Mesendoderm (in vitro differentiated cells): ENCODE measurements at regions not wholly inside any gene's neighbourhood (a gene's known extent, or its start where the extent isn't known, plus 50 kb on each side); places are given as distances from the start of the nearest gene placed in this dataset.

Source experiments
- DNase-seq: peaks from one replicate; pipeline ENCODE4 v3.0.0; 2013
- H2AK5ac ChIP-seq: 2 replicates; pipeline ENCODE4 v1.6.1; 2013; ENCODE audit warnings: low read length, inconsistent platforms
- H2BK120ac ChIP-seq: 2 replicates; pipeline ENCODE4 v1.6.1; 2013; ENCODE audit warnings: low read depth, mild to moderate bottlenecking, low read length, moderate library complexity, mixed read lengths
- H2BK15ac ChIP-seq: replicated peaks from 2 replicates; pipeline ENCODE4 v1.6.1; 2013; ENCODE audit warnings: low read depth, mild to moderate bottlenecking, moderate library complexity
- H2BK5ac ChIP-seq: 2 replicates; pipeline ENCODE4 v1.6.1; 2013; ENCODE audit warnings: low read length, inconsistent platforms
- H3K18ac ChIP-seq: 2 replicates; pipeline ENCODE4 v1.6.1; 2013; ENCODE audit warnings: mild to moderate bottlenecking, low read length, mixed read lengths
- H3K23ac ChIP-seq: one replicate; pipeline ENCODE4 v1.6.1; 2013; ENCODE audit warnings: low read length
- H3K27ac ChIP-seq: 2 replicates; pipeline ENCODE4 v1.5.1; 2013; ENCODE audit warnings: low read depth, mild to moderate bottlenecking, inconsistent platforms, low read length, moderate library complexity
- H3K27me3 ChIP-seq: 2 replicates; pipeline ENCODE4 v1.6.1; 2013; ENCODE audit warnings: low read length, control low read depth, mild to moderate bottlenecking, inconsistent platforms; ENCODE audit not compliant: insufficient read depth, poor library complexity
- H3K36me3 ChIP-seq: 2 replicates; pipeline ENCODE4 v1.6.1; 2013; ENCODE audit warnings: low read length, inconsistent platforms; ENCODE audit not compliant: control insufficient read depth, insufficient read depth
- H3K4ac ChIP-seq: one replicate; pipeline ENCODE4 v1.6.1; 2013; ENCODE audit warnings: low read depth, mild to moderate bottlenecking, low read length, moderate library complexity
- H3K4me1 ChIP-seq: 2 replicates; pipeline ENCODE4 v1.6.1; 2013; ENCODE audit warnings: low read depth, low read length, inconsistent platforms; ENCODE audit not compliant: control insufficient read depth
- H3K4me2 ChIP-seq: 2 replicates; pipeline ENCODE4 v1.6.1; 2013; ENCODE audit warnings: low read length
- H3K4me3 ChIP-seq: 2 replicates; pipeline ENCODE4 v1.5.1; 2013; ENCODE audit warnings: mild to moderate bottlenecking, low read length
- H3K56ac ChIP-seq: one replicate; pipeline ENCODE4 v1.6.1; 2013; ENCODE audit warnings: low read length
- H3K79me1 ChIP-seq: 2 replicates; pipeline ENCODE4 v1.6.1; 2013; ENCODE audit warnings: low read length, inconsistent platforms
- H3K79me2 ChIP-seq: 2 replicates; pipeline ENCODE4 v1.6.1; 2013; ENCODE audit warnings: mild to moderate bottlenecking, low read length; ENCODE audit not compliant: control insufficient read depth, insufficient read depth
- H3K9ac ChIP-seq: 2 replicates; pipeline ENCODE4 v1.6.1; 2013; ENCODE audit warnings: low read length, inconsistent platforms
- H4K5ac ChIP-seq: one replicate; pipeline ENCODE4 v1.6.1; 2013; ENCODE audit warnings: low read length
- H4K8ac ChIP-seq: one replicate; pipeline ENCODE4 v1.6.1; 2013; ENCODE audit warnings: low read depth, mild to moderate bottlenecking, control low read depth, low read length, moderate library complexity
- WGBS: extraction: QIAGEN DNeasy Blood & Tissue Kit; methylation state at CpG from one replicate; pipeline ENCODE4 v1.1.7; 2013; ENCODE audit warnings: low lambda C conversion rate, missing lambda C conversion rate; ENCODE audit not compliant: insufficient coverage; ENCODE audit errors: extremely low coverage; 5-methylcytosine and 5-hydroxymethylcytosine counted together

DNA sequence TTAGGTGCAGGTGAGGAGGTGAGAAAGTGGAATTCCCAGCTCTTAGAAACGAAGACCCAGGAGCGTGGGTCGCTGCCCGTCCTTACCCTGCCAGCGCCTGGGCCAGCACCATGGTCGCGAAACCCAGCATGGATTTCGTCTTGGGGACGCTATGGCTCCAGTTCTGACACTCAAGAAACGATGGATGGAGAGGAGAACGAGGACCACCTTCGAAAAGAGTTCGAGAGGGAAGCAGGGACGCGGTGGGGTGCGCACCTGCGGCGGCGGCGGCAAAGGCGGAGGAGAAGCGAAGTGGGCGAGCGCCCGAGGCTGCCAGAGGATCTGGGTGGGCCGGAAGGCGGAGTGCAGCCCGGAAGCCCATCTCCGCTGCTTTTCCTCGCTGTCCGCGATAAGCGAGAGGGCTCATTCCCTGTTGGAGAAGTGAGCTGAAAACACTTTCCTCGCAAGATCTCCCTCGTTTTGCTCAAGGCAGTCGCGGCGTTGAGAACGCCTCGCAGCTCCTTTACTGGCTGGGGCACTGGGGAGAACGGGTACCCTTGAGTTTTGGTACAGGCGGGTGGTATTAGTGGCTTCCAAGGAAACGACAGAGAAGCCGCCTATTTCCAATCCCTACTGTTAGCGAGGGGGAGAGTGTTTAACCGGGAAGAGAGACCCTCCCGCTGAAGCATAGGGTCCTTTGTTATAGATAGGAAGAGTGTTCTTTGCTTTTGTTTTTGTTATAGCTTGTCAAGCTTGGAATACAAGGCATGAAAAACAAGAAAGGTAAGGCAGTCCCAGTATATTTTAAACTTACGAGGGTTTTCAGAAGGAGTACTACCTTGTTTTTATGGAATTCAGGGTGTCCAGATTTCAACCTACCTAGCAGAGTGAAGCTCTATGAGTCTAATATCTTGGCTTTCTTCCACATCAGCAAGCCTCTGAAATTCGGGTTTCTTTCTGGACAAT is 109.5 kb downstream of the TRIM27 start:
- Histone ChIP-seq H3K56ac (peak overlapping the region; percentile 82), H3K23ac (no peak overlapping the region), H2BK120ac (no peak overlapping the region), H3K27ac (no peak overlapping the region), H3K79me2 (no peaks in the 10 kb centered on the region), H4K5ac (no peak overlapping the region), H2BK5ac (no peak overlapping the region), H3K4me2 (peak overlapping the region; percentile 91), H3K79me1 (no peaks in the 10 kb centered on the region), H2BK15ac (no peak overlapping the region), H3K4me3 (peak overlapping the region; percentile 55), H3K4ac (no peak overlapping the region), H3K9ac (peak overlapping the region; percentile 66), H2AK5ac (no peak overlapping the region), H4K8ac (no peak overlapping the region), H3K4me1 (peaks cover 3% of the 10 kb centered on the region), H3K27me3 (peaks cover 61% of the 10 kb centered on the region), H3K36me3 (no peaks in the 10 kb centered on the region), H3K18ac (no peak overlapping the region)
- peak; percentile 53 for DNase-seq
- WGBS = no CpG with 5 or more reads among the region's 49 CpGs

DNA sequence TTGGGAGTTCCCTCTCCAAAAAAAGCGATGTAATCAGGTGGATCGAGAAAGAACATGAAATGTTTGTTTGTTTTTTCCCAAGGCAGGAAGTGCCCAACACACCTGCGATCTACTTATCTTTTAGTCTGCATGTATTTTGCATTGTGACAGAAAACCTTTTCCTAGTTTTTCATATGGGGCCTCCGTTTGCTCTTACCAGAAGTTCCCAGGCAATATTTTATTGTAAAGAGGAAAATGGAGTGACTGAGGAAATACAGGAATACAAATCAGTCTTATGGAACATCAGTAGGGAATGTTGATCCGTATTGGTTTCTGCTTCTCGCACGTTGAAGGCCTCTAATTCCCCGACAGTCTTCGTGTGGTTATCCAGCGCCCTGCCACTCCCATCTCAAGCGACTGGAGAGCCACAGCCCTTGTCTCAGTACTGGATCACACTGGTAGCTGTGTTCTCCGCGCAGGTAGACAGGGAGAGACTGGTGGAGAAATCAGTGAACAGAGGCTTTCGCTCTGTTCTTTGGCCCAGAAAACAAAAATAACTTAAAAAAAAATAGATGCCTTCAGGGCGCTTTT is 107.4 kb downstream of the TRIM27 start:
- peak overlapping the region; percentile 61 for H3K4me2 ChIP-seq
- DNase-seq = no peak
- H2BK120ac ChIP-seq = no peak overlapping the region
- H3K79me2 ChIP-seq = no peaks in the 10 kb centered on the region
- H2BK15ac ChIP-seq = no peak overlapping the region
- H3K9ac ChIP-seq = peak overlapping the region; percentile 11
- no peak overlapping the region for H3K18ac ChIP-seq
- H3K23ac ChIP-seq = no peak overlapping the region
- H3K27me3 ChIP-seq = peaks cover 52% of the 10 kb centered on the region
- H4K8ac ChIP-seq = no peak overlapping the region
- no peak overlapping the region for H3K27ac ChIP-seq
- H2AK5ac ChIP-seq = no peak overlapping the region
- no CpG with 5 or more reads among the region's 15 CpGs for WGBS
- no peak overlapping the region for H3K4me3 ChIP-seq
- no peak overlapping the region for H3K56ac ChIP-seq
- H4K5ac ChIP-seq = no peak overlapping the region
- H3K4ac ChIP-seq = no peak overlapping the region
- H3K79me1 ChIP-seq = no peaks in the 10 kb centered on the region
- peaks cover 3% of the 10 kb centered on the region for H3K4me1 ChIP-seq
- no peaks in the 10 kb centered on the region for H3K36me3 ChIP-seq
- no peak overlapping the region for H2BK5ac ChIP-seq

- peak; percentile 86 for DNase-seq
- Histone ChIP-seq H3K4me3 (peak overlapping the region; percentile 13), H3K9ac (peak overlapping the region; percentile 11), H3K18ac (no peak overlapping the region), H4K5ac (no peak overlapping the region), H3K27ac (no peak overlapping the region), H3K79me2 (no peaks in the 10 kb centered on the region), H3K23ac (no peak overlapping the region), H2BK15ac (no peak overlapping the region), H2BK5ac (no peak overlapping the region), H2BK120ac (no peak overlapping the region), H3K36me3 (no peaks in the 10 kb centered on the region), H4K8ac (no peak overlapping the region), H3K27me3 (peaks cover 48% of the 10 kb centered on the region), H3K4ac (no peak overlapping the region), H3K4me1 (peaks cover 2% of the 10 kb centered on the region), H3K79me1 (no peaks in the 10 kb centered on the region), H3K4me2 (peak overlapping the region; percentile 61), H2AK5ac (no peak overlapping the region), H3K56ac (no peak overlapping the region)
- no CpG with 5 or more reads among the region's 27 CpGs for WGBS
Measured at GRCh38 chr6:28816909-28817807, 106.6 kb downstream of the TRIM27 start.

DNA sequence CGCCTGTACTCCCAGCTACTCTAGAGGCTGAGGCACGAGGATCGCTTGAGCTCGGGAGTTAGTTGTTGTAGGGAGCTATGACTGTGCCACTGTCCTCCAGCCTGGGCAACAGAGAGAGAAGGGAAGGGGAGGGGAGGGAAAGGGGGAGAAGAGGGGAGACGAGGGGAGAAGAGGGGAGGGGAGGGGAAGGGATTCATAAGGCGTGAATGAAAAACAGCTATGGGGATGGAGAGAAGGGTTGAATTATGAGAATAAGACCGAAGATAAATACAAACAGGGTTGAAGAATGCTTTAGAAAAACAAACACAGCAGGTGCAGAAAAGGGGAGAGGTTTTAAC is 106.0 kb downstream of the TRIM27 start:
- Histone ChIP-seq H3K4me1 (peaks cover 2% of the 10 kb centered on the region), H3K79me2 (no peaks in the 10 kb centered on the region), H3K4me2 (no peak overlapping the region), H2AK5ac (no peak overlapping the region), H3K4me3 (no peak overlapping the region), H4K5ac (no peak overlapping the region), H2BK15ac (no peak overlapping the region), H3K27me3 (peaks cover 44% of the 10 kb centered on the region), H3K9ac (no peak overlapping the region), H2BK5ac (no peak overlapping the region), H3K18ac (no peak overlapping the region), H3K79me1 (no peaks in the 10 kb centered on the region), H2BK120ac (no peak overlapping the region), H3K4ac (no peak overlapping the region), H3K56ac (no peak overlapping the region), H3K36me3 (no peaks in the 10 kb centered on the region), H4K8ac (no peak overlapping the region), H3K23ac (no peak overlapping the region), H3K27ac (no peak overlapping the region)
- DNase-seq = peak; percentile 48
- WGBS = no CpG with 5 or more reads among the region's 7 CpGs

- Histone ChIP-seq H3K4me3 (peak overlapping the region; percentile 4), H3K27ac (no peak overlapping the region), H2BK120ac (no peak overlapping the region), H3K23ac (no peak overlapping the region), H3K4me2 (peak overlapping the region; percentile 80), H2AK5ac (no peak overlapping the region), H3K79me2 (no peaks in the 10 kb centered on the region), H3K79me1 (no peaks in the 10 kb centered on the region), H3K27me3 (peaks cover 32% of the 10 kb centered on the region), H3K4ac (no peak overlapping the region), H3K36me3 (no peaks in the 10 kb centered on the region), H3K9ac (peak overlapping the region; percentile 17), H4K5ac (no peak overlapping the region), H3K18ac (no peak overlapping the region), H3K4me1 (no peaks in the 10 kb centered on the region), H4K8ac (no peak overlapping the region), H2BK15ac (no peak overlapping the region), H2BK5ac (no peak overlapping the region), H3K56ac (peak overlapping the region; percentile 9)
- peak; percentile 32 for DNase-seq
- no CpG with 5 or more reads among the region's 34 CpGs for WGBS
Measured at GRCh38 chr6:28824793-28825731, 98.7 kb downstream of the TRIM27 start.
